HCT116 (cell line): ENCODE measurements at regions not wholly inside any gene's neighbourhood (a gene's known extent, or its start where the extent isn't known, plus 50 kb on each side); places are given as distances from the start of the nearest gene placed in this dataset.

Source experiments
- ATAC-seq: fragments of 200-7000 bp; cut with Tn5 transposase; 2 replicates; pipeline ENCODE4 v1.9.1; 2020; ENCODE audit warnings: mild to moderate bottlenecking, moderate library complexity
- BruUV-seq: library from RNA; stranded (reverse); fragments of 400-500 nt; replicated peaks from 2 replicates; lab custom pipeline; 2021; lab: Mats Ljungman, UMichigan
- CTCF ChIA-PET: fragments of 300-600 bp; sonication (Branson Sonifier 250); formaldehyde crosslinking; loops from one replicate; lab custom pipeline; 2021; ENCODE audit warnings: antibody characterized with exemption; lab: Charles Lee
- POLR2A ChIA-PET: fragments of 300-600, 350-600 bp; sonication (Branson Sonifier 250); formaldehyde crosslinking; loops from one replicate; lab custom pipeline; 2021; ENCODE audit warnings: antibody characterized with exemption; lab: Charles Lee
- RAD21 ChIA-PET, 2 experiments: fragments of 300-600 bp; sonication (Branson Sonifier 250); formaldehyde crosslinking; loops; one replicate each; lab custom pipeline; 2023; ENCODE audit warnings: low total read pairs in 2 of 2; ENCODE audit not compliant: uncharacterized antibody in 2 of 2, unreplicated experiment in 2 of 2, low non-redundant PET in 1 of 2; lab: Charles Lee
- DNase-seq: peaks from one replicate; pipeline ENCODE4 v3.0.0-alpha.2; 2010; ENCODE audit warnings: low read depth, low spot score
- H2AFZ ChIP-seq: fragments of 200-600 bp; shearing (Covaris generic), sonication (generic); 2 replicates; pipeline ENCODE4 v1.6.1; 2017; ENCODE audit warnings: low read depth, mixed run types, mixed read lengths, antibody characterized with exemption, low read length; ENCODE audit not compliant: poor library complexity, severe bottlenecking
- H3K27ac ChIP-seq: 2 replicates; pipeline ENCODE4 v1.5.1; 2012; ENCODE audit warnings: low read depth, low read length
- H3K27me3 ChIP-seq: fragments of 200-600 bp; sonication (generic); 2 replicates; pipeline ENCODE4 v1.6.1; 2016; ENCODE audit warnings: mixed run types, low read length, mixed read lengths; ENCODE audit not compliant: insufficient read depth
- H3K36me3 ChIP-seq, 2 experiments: fragments of 200-500 bp in 1 of 2; fragments of 200-600 bp in 1 of 2; sonication (Bioruptor generic) in 1 of 2; sonication (generic) in 1 of 2; 2 replicates each; pipeline versions ENCODE4 v1.5.1 to v1.6.1; 2014 to 2016; ENCODE audit warnings: low read length in 2 of 2, inconsistent platforms in 1 of 2, mixed read lengths in 1 of 2, mixed run types in 1 of 2; ENCODE audit not compliant: insufficient read depth in 2 of 2, control insufficient read depth in 1 of 2
- H3K4me1 ChIP-seq, 2 experiments: fragments of 200-600 bp in 1 of 2; sonication (generic) in 1 of 2; 2 replicates each; pipeline versions ENCODE4 v1.5.1 to v1.6.1; 2012 to 2017; ENCODE audit warnings: low read length in 2 of 2, inconsistent platforms in 1 of 2, mild to moderate bottlenecking in 1 of 2, mixed read lengths in 1 of 2, mixed run types in 1 of 2, moderate library complexity in 1 of 2; ENCODE audit not compliant: insufficient read depth in 2 of 2, control insufficient read depth in 1 of 2
- H3K4me2 ChIP-seq: fragments of 200-600 bp; sonication (generic); 2 replicates; pipeline ENCODE4 v1.6.1; 2017; ENCODE audit warnings: mixed run types, low read length, mixed read lengths
- H3K4me3 ChIP-seq, 2 experiments: fragments of 200-600 bp in 1 of 2; sonication (generic) in 1 of 2; replicated peaks in 1 of 2; 2 replicates each; pipeline ENCODE4 v1.5.1; 2011 to 2016; ENCODE audit warnings: low read length in 2 of 2, control low read depth in 1 of 2, low read depth in 1 of 2, mild to moderate bottlenecking in 1 of 2, mixed read lengths in 1 of 2, mixed run types in 1 of 2
- H3K79me2 ChIP-seq: fragments of 200-600 bp; sonication (generic); 2 replicates; pipeline ENCODE4 v1.6.1; 2017; ENCODE audit warnings: mild to moderate bottlenecking, mixed run types, low read length, moderate library complexity, mixed read lengths; ENCODE audit not compliant: insufficient read depth
- H3K9ac ChIP-seq: fragments of 200-600 bp; sonication (generic); 2 replicates; pipeline ENCODE4 v1.6.1; 2016; ENCODE audit warnings: low read length, mixed read lengths
- H3K9me2 ChIP-seq: fragments of 200-600 bp; sonication (generic), shearing (Covaris generic); 2 replicates; pipeline ENCODE4 v1.6.1; 2017; ENCODE audit warnings: mixed run types, mild to moderate bottlenecking, moderate library complexity; ENCODE audit not compliant: insufficient read depth
- H3K9me3 ChIP-seq, 2 experiments: fragments of 200-500 bp in 1 of 2; fragments of 200-600 bp in 1 of 2; sonication (Bioruptor generic) in 1 of 2; sonication (generic) in 1 of 2; 2 replicates each; pipeline ENCODE4 v1.6.1; 2014 to 2017; ENCODE audit warnings: low read length in 2 of 2, mixed read lengths in 2 of 2, inconsistent platforms in 1 of 2, low read depth in 1 of 2, mild to moderate bottlenecking in 1 of 2, mixed run types in 1 of 2, moderate library complexity in 1 of 2; ENCODE audit not compliant: control insufficient read depth in 1 of 2, insufficient read depth in 1 of 2
- H4K20me1 ChIP-seq: fragments of 200-600 bp; sonication (generic), shearing (Covaris generic); 2 replicates; pipeline ENCODE4 v1.6.1; 2017; ENCODE audit warnings: mixed run types, mild to moderate bottlenecking, moderate library complexity; ENCODE audit not compliant: insufficient read depth
- CBX3 ChIP-seq: IDR thresholded peaks from 2 replicates; pipeline ENCODE4 v1.6.1; 2012; ENCODE audit warnings: low read depth
- CEBPB ChIP-seq: IDR thresholded peaks from 2 replicates; pipeline ENCODE4 v1.6.1; 2012; ENCODE audit warnings: low read depth
- CTCF ChIP-seq, 3 experiments: fragments of 200-600 bp in 1 of 3; sonication (generic) in 1 of 3; IDR thresholded peaks in 2 of 3; conservative IDR thresholded peaks in 1 of 3; 2 replicates each; pipeline ENCODE4 v1.5.1; 2012 to 2017; ENCODE audit warnings: low read depth in 2 of 3, low read length in 2 of 3, antibody characterized with exemption in 1 of 3, borderline replicate concordance in 1 of 3, control low read depth in 1 of 3, mild to moderate bottlenecking in 1 of 3, mixed read lengths in 1 of 3, mixed run types in 1 of 3, moderate library complexity in 1 of 3; ENCODE audit not compliant: insufficient read depth in 1 of 3
- EZH2 ChIP-seq: fragments of 200-600 bp; sonication (generic); IDR thresholded peaks from 2 replicates; pipeline ENCODE4 v1.6.1; 2017; ENCODE audit warnings: antibody characterized with exemption, mixed run types
- FOSL1 ChIP-seq: IDR thresholded peaks from 2 replicates; pipeline ENCODE4 v1.6.1; 2012; ENCODE audit warnings: low read depth
- JUND ChIP-seq: IDR thresholded peaks from 2 replicates; pipeline ENCODE4 v1.6.1; 2012
- MAX ChIP-seq: IDR thresholded peaks from 2 replicates; pipeline ENCODE4 v1.6.1; 2012
- POLR2A ChIP-seq: IDR thresholded peaks from 2 replicates; pipeline ENCODE4 v1.7.0; 2011; ENCODE audit warnings: borderline replicate concordance; ENCODE audit not compliant: insufficient read depth, insufficient read length; ENCODE audit errors: extremely low read depth
- POLR2AphosphoS5 ChIP-seq: IDR thresholded peaks from 2 replicates; pipeline ENCODE4 v1.6.1; 2011; ENCODE audit warnings: mild to moderate bottlenecking, low read depth, low read length, moderate library complexity
- SP1 ChIP-seq: IDR thresholded peaks from 2 replicates; pipeline ENCODE4 v1.6.1; 2012; ENCODE audit warnings: low read depth
- YY1 ChIP-seq: IDR thresholded peaks from 2 replicates; pipeline ENCODE4 v1.6.1; 2011; ENCODE audit warnings: low read length, low read depth, moderate library complexity, mild to moderate bottlenecking; ENCODE audit not compliant: insufficient replicate concordance; ENCODE audit errors: extremely low read depth
- ZFX ChIP-seq: fragments of 450-650 bp; IDR thresholded peaks from 2 replicates; pipeline ENCODE4 v1.6.1; 2017
- ZNF274 ChIP-seq: fragments of 200-500 bp; sonication (Bioruptor generic); IDR thresholded peaks from 2 replicates; pipeline ENCODE4 v1.6.1; 2014; ENCODE audit warnings: mild to moderate bottlenecking, low read depth, low read length, inconsistent platforms
- intact Hi-C: fragments of 100-400 bp; cut with micrococcal nuclease; formaldehyde crosslinking; loops from 2 replicates; pipeline ENCODE4 v1.10.0; 2022
- TF ChIP-seq, protein P1 (sequence below): IDR thresholded peaks from 2 replicates; pipeline ENCODE4 v1.6.1; 2012
- TF ChIP-seq, protein P2 (sequence below): IDR thresholded peaks from 2 replicates; pipeline ENCODE4 v1.6.1; 2012; ENCODE audit warnings: low read depth

- H3K9me2 ChIP-seq: no peaks in the 10 kb centered on the region
- H3K9me3 ChIP-seq: no peaks in the 10 kb centered on the region
- intact Hi-C loops: loop anchor here (5.0 kb wide), 1 partner anchor 608 kb away; no protein-coding TSS in a partner anchor
- TF ChIP-seq SP1 (no peak), MAX (no peak), JUND (no peak), ZFX (no peak), YY1 (no peak), CTCF (IDR thresholded peaks at IDR 0.05 in 2 of 3, conservative IDR thresholded peaks at IDR 0.05 in 1 of 3; ENCODE audit: borderline replicate concordance in 1 of 3, insufficient read depth in 1 of 3, low read depth in 2 of 3, low read length in 2 of 3) (no peak), FOSL1 (no peak), CEBPB (no peak), CBX3 (no peak), ZNF274 (no peak), POLR2AphosphoS5 (no peak), POLR2A (no peak), EZH2 (no peak)
- TF ChIP-seq, protein P1, sequence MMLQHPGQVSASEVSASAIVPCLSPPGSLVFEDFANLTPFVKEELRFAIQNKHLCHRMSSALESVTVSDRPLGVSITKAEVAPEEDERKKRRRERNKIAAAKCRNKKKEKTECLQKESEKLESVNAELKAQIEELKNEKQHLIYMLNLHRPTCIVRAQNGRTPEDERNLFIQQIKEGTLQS: no peak
- TF ChIP-seq, protein P2, sequence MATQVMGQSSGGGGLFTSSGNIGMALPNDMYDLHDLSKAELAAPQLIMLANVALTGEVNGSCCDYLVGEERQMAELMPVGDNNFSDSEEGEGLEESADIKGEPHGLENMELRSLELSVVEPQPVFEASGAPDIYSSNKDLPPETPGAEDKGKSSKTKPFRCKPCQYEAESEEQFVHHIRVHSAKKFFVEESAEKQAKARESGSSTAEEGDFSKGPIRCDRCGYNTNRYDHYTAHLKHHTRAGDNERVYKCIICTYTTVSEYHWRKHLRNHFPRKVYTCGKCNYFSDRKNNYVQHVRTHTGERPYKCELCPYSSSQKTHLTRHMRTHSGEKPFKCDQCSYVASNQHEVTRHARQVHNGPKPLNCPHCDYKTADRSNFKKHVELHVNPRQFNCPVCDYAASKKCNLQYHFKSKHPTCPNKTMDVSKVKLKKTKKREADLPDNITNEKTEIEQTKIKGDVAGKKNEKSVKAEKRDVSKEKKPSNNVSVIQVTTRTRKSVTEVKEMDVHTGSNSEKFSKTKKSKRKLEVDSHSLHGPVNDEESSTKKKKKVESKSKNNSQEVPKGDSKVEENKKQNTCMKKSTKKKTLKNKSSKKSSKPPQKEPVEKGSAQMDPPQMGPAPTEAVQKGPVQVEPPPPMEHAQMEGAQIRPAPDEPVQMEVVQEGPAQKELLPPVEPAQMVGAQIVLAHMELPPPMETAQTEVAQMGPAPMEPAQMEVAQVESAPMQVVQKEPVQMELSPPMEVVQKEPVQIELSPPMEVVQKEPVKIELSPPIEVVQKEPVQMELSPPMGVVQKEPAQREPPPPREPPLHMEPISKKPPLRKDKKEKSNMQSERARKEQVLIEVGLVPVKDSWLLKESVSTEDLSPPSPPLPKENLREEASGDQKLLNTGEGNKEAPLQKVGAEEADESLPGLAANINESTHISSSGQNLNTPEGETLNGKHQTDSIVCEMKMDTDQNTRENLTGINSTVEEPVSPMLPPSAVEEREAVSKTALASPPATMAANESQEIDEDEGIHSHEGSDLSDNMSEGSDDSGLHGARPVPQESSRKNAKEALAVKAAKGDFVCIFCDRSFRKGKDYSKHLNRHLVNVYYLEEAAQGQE: no peak
- ChIA-PET CTCF (no interaction called here), RAD21 (no interaction called here), POLR2A (no interaction called here)
- no peak overlapping the region for H3K4me2 ChIP-seq
- H4K20me1 ChIP-seq: no peaks in the 10 kb centered on the region
- H3K27me3 ChIP-seq: peaks cover 62% of the 10 kb centered on the region
- no peak overlapping the region for H3K9ac ChIP-seq
- no peak overlapping the region for H3K4me3 ChIP-seq
- no TSS peak for BruUV-seq
- no peak overlapping the region for H2AFZ ChIP-seq
- no peaks in the 10 kb centered on the region for H3K4me1 ChIP-seq
- ATAC-seq (no peak), DNase-seq (no peak)
- H3K27ac ChIP-seq: no peak overlapping the region
- H3K79me2 ChIP-seq: no peaks in the 10 kb centered on the region
- H3K36me3 ChIP-seq: no peaks in the 10 kb centered on the region
Observed at GRCh38 chr1:36714301-36714700, 231.6 kb upstream of the CSF3R start.
